ENCODE measurements at regions not wholly inside any gene's neighbourhood (a gene's known extent, or its start where the extent isn't known, plus 50 kb on each side); places are given as distances from the start of the nearest gene placed in this dataset.

GRCh38 chr1:36687312-36687711 lies 204.6 kb upstream of the CSF3R start:
- Histone ChIP-seq H3K27me3 (ENCODE audit: control insufficient read depth, insufficient read depth, low read length, poor library complexity, severe bottlenecking) (peaks cover 17% of the 10 kb centered on the region), H3K9ac (ENCODE audit: extremely low read depth, low read length, poor library complexity, severe bottlenecking) (no peak overlapping the region), H3K4me3 (ENCODE audit: low read length) (no peak overlapping the region), H3K9me3 (ENCODE audit: control insufficient read depth, low read length) (no peaks in the 10 kb centered on the region), H3K27ac (ENCODE audit: low read depth, low read length) (no peak overlapping the region), H3K4me1 (ENCODE audit: control insufficient read depth, insufficient read depth, low read length) (no peaks in the 10 kb centered on the region), H3K36me3 (ENCODE audit: control insufficient read depth, insufficient read depth, low read length) (no peaks in the 10 kb centered on the region)
- peaks cover 18% of the 10 kb centered on the region for H3K27me3 Mint-ChIP-seq (ENCODE audit: insufficient read depth)
- no peak overlapping the region for H3K4me3 Mint-ChIP-seq
- TF ChIP-seq CTCF (conservative IDR thresholded peaks at IDR 0.05): no peak
- no peak overlapping the region for H3K27ac Mint-ChIP-seq
- H3K9me3 Mint-ChIP-seq: no peaks in the 10 kb centered on the region
- DNase-seq: no peak
- H3K36me3 Mint-ChIP-seq (ENCODE audit: low read depth): no peaks in the 10 kb centered on the region
- WGBS, 2 experiments (ENCODE audit: insufficient coverage in 1 of 2, insufficient read length in 1 of 2): 77 to 89% methylated on average over 3 to 5 of the region's 5 CpGs
- H3K4me1 Mint-ChIP-seq: no peaks in the 10 kb centered on the region

- Histone ChIP-seq H3K27me3 (ENCODE audit: control insufficient read depth, insufficient read depth, low read length, poor library complexity, severe bottlenecking) (peaks cover 55% of the 10 kb centered on the region), H3K4me1 (ENCODE audit: control insufficient read depth, insufficient read depth, low read length) (peaks cover 13% of the 10 kb centered on the region), H3K9ac (ENCODE audit: extremely low read depth, low read length, poor library complexity, severe bottlenecking) (no peak overlapping the region), H3K9me3 (ENCODE audit: control insufficient read depth, low read length) (no peaks in the 10 kb centered on the region), H3K36me3 (ENCODE audit: control insufficient read depth, insufficient read depth, low read length) (no peaks in the 10 kb centered on the region), H3K27ac (ENCODE audit: low read depth, low read length) (no peak overlapping the region), H3K4me3 (ENCODE audit: low read length) (no peak overlapping the region)
- no peak for DNase-seq
- no peak overlapping the region for H3K27ac Mint-ChIP-seq
- WGBS, 2 experiments (ENCODE audit: insufficient coverage in 1 of 2, insufficient read length in 1 of 2): 96 to 100% methylated on average over 2 to 6 of the region's 6 CpGs
- H3K4me1 Mint-ChIP-seq: peaks cover 2% of the 10 kb centered on the region
- no peak overlapping the region for H3K4me3 Mint-ChIP-seq
- H3K9me3 Mint-ChIP-seq: no peaks in the 10 kb centered on the region
- H3K27me3 Mint-ChIP-seq (ENCODE audit: insufficient read depth): peaks cover 39% of the 10 kb centered on the region
- no peak for TF ChIP-seq CTCF (conservative IDR thresholded peaks at IDR 0.05)
- H3K36me3 Mint-ChIP-seq (ENCODE audit: low read depth): no peaks in the 10 kb centered on the region
Observed at GRCh38 chr1:36675931-36676562, 193.3 kb upstream of the CSF3R start.

GRCh38 chr1:36675106-36675505 lies 192.4 kb upstream of the CSF3R start:
- WGBS, 2 experiments (ENCODE audit: insufficient coverage in 1 of 2, insufficient read length in 1 of 2): 89 to 93% methylated on average over 3 of the region's 3 CpGs
- Histone ChIP-seq H3K9ac (ENCODE audit: extremely low read depth, low read length, poor library complexity, severe bottlenecking) (no peak overlapping the region), H3K4me3 (ENCODE audit: low read length) (no peak overlapping the region), H3K4me1 (ENCODE audit: control insufficient read depth, insufficient read depth, low read length) (peaks cover 13% of the 10 kb centered on the region), H3K27me3 (ENCODE audit: control insufficient read depth, insufficient read depth, low read length, poor library complexity, severe bottlenecking) (peaks cover 60% of the 10 kb centered on the region), H3K9me3 (ENCODE audit: control insufficient read depth, low read length) (no peaks in the 10 kb centered on the region), H3K36me3 (ENCODE audit: control insufficient read depth, insufficient read depth, low read length) (no peaks in the 10 kb centered on the region), H3K27ac (ENCODE audit: low read depth, low read length) (no peak overlapping the region)
- Mint-ChIP-seq H3K36me3 (ENCODE audit: low read depth) (no peaks in the 10 kb centered on the region), H3K4me1 (peaks cover 2% of the 10 kb centered on the region), H3K27ac (no peak overlapping the region), H3K27me3 (ENCODE audit: insufficient read depth) (peaks cover 38% of the 10 kb centered on the region), H3K4me3 (no peak overlapping the region), H3K9me3 (no peaks in the 10 kb centered on the region)
- DNase-seq: no peak
- no peak for TF ChIP-seq CTCF (conservative IDR thresholded peaks at IDR 0.05)

Data from endodermal cell (in vitro differentiated cells).